GM12878 (cell line): ENCODE measurements at regions not wholly inside any gene's neighbourhood (a gene's known extent, or its start where the extent isn't known, plus 50 kb on each side); places are given as distances from the start of the nearest gene placed in this dataset.

Source experiments
- CBFB ChIP-seq: IDR thresholded peaks from 2 replicates; pipeline ENCODE4 v1.6.1; 2016; ENCODE audit warnings: antibody characterized with exemption, low read depth
- NR2C1 ChIP-seq: fragments of 450-650 bp; IDR thresholded peaks from 2 replicates; pipeline ENCODE4 v1.6.1; 2017; ENCODE audit warnings: antibody characterized with exemption, mild to moderate bottlenecking, moderate library complexity
- TARDBP ChIP-seq: IDR thresholded peaks from 2 replicates; pipeline ENCODE4 v1.6.1; 2016; ENCODE audit warnings: borderline replicate concordance
- WRNIP1 ChIP-seq: IDR thresholded peaks from 2 replicates; pipeline ENCODE4 v1.6.1; 2011; ENCODE audit warnings: low read depth, low read length, improper control_type of control experiment, borderline replicate concordance
- TF ChIP-seq, protein P1 (sequence below): IDR thresholded peaks from 2 replicates; pipeline ENCODE4 v1.6.1; 2012; ENCODE audit warnings: mild to moderate bottlenecking, low read depth, low read length
- TF ChIP-seq, protein P2 (sequence below): fragments of 450-650 bp; formaldehyde crosslinking; IDR thresholded peaks from 2 replicates; pipeline ENCODE4 v1.5.0; 2022; ENCODE audit warnings: mild to moderate bottlenecking, missing genetic modification characterization
- TF ChIP-seq, protein P3 (sequence below): IDR thresholded peaks from 2 replicates; pipeline ENCODE4 v1.6.1; 2012; ENCODE audit warnings: low read depth, low read length, improper control_type of control experiment
- TF ChIP-seq, protein P4 (sequence below): fragments of 150-350 bp; IDR thresholded peaks from 2 replicates; pipeline ENCODE4 v1.6.1; 2016; ENCODE audit warnings: low read depth, low read length
- TF ChIP-seq, protein P5 (sequence below): fragments of 450-650 bp; IDR thresholded peaks from 2 replicates; pipeline ENCODE4 v1.6.1; 2018; ENCODE audit warnings: borderline replicate concordance, mild to moderate bottlenecking; ENCODE audit not compliant: partially characterized antibody
- TF ChIP-seq, protein P6 (sequence below), 3 experiments: IDR thresholded peaks in 2 of 3; conservative IDR thresholded peaks in 1 of 3; 2 replicates each; pipeline ENCODE4 v1.5.1; 2011; ENCODE audit warnings: low read depth in 3 of 3, low read length in 3 of 3, mild to moderate bottlenecking in 3 of 3, control low read depth in 2 of 3, moderate library complexity in 2 of 3, inconsistent platforms in 1 of 3, mixed read lengths in 1 of 3; ENCODE audit not compliant: control insufficient read depth in 2 of 3, insufficient read depth in 1 of 3; ENCODE audit errors: extremely low read depth in 1 of 3

DNA sequence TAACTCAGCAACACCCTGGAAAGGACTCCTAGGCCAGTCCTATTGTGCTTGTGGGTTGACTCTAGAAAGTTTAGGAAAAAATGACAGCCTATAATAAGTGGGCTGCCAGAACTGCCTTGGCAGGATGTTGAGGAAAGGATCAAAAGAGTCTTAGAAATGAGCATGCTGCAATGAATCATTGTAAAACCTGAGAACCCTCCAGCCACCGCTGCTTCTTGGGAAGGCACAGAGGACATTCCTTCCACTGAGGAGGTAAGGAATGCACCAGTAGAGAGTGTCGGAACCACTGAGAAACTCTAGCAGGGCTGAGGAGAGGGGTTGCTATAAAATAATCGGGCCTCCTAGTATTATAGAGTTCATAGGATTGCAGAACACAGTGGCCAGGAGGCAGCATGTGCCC, 146.7 kb upstream of the SMIM21 start (continued):
- TF ChIP-seq, protein P1, sequence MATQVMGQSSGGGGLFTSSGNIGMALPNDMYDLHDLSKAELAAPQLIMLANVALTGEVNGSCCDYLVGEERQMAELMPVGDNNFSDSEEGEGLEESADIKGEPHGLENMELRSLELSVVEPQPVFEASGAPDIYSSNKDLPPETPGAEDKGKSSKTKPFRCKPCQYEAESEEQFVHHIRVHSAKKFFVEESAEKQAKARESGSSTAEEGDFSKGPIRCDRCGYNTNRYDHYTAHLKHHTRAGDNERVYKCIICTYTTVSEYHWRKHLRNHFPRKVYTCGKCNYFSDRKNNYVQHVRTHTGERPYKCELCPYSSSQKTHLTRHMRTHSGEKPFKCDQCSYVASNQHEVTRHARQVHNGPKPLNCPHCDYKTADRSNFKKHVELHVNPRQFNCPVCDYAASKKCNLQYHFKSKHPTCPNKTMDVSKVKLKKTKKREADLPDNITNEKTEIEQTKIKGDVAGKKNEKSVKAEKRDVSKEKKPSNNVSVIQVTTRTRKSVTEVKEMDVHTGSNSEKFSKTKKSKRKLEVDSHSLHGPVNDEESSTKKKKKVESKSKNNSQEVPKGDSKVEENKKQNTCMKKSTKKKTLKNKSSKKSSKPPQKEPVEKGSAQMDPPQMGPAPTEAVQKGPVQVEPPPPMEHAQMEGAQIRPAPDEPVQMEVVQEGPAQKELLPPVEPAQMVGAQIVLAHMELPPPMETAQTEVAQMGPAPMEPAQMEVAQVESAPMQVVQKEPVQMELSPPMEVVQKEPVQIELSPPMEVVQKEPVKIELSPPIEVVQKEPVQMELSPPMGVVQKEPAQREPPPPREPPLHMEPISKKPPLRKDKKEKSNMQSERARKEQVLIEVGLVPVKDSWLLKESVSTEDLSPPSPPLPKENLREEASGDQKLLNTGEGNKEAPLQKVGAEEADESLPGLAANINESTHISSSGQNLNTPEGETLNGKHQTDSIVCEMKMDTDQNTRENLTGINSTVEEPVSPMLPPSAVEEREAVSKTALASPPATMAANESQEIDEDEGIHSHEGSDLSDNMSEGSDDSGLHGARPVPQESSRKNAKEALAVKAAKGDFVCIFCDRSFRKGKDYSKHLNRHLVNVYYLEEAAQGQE, result no peak
- TF ChIP-seq, protein P2, sequence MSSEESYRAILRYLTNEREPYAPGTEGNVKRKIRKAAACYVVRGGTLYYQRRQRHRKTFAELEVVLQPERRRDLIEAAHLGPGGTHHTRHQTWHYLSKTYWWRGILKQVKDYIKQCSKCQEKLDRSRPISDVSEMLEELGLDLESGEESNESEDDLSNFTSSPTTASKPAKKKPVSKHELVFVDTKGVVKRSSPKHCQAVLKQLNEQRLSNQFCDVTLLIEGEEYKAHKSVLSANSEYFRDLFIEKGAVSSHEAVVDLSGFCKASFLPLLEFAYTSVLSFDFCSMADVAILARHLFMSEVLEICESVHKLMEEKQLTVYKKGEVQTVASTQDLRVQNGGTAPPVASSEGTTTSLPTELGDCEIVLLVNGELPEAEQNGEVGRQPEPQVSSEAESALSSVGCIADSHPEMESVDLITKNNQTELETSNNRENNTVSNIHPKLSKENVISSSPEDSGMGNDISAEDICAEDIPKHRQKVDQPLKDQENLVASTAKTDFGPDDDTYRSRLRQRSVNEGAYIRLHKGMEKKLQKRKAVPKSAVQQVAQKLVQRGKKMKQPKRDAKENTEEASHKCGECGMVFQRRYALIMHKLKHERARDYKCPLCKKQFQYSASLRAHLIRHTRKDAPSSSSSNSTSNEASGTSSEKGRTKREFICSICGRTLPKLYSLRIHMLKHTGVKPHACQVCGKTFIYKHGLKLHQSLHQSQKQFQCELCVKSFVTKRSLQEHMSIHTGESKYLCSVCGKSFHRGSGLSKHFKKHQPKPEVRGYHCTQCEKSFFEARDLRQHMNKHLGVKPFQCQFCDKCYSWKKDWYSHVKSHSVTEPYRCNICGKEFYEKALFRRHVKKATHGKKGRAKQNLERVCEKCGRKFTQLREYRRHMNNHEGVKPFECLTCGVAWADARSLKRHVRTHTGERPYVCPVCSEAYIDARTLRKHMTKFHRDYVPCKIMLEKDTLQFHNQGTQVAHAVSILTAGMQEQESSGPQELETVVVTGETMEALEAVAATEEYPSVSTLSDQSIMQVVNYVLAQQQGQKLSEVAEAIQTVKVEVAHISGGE (CRISPR knock-in tag), result no peak
- TF ChIP-seq, protein P3, sequence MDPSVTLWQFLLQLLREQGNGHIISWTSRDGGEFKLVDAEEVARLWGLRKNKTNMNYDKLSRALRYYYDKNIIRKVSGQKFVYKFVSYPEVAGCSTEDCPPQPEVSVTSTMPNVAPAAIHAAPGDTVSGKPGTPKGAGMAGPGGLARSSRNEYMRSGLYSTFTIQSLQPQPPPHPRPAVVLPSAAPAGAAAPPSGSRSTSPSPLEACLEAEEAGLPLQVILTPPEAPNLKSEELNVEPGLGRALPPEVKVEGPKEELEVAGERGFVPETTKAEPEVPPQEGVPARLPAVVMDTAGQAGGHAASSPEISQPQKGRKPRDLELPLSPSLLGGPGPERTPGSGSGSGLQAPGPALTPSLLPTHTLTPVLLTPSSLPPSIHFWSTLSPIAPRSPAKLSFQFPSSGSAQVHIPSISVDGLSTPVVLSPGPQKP, result no peak
- TF ChIP-seq, protein P4, sequence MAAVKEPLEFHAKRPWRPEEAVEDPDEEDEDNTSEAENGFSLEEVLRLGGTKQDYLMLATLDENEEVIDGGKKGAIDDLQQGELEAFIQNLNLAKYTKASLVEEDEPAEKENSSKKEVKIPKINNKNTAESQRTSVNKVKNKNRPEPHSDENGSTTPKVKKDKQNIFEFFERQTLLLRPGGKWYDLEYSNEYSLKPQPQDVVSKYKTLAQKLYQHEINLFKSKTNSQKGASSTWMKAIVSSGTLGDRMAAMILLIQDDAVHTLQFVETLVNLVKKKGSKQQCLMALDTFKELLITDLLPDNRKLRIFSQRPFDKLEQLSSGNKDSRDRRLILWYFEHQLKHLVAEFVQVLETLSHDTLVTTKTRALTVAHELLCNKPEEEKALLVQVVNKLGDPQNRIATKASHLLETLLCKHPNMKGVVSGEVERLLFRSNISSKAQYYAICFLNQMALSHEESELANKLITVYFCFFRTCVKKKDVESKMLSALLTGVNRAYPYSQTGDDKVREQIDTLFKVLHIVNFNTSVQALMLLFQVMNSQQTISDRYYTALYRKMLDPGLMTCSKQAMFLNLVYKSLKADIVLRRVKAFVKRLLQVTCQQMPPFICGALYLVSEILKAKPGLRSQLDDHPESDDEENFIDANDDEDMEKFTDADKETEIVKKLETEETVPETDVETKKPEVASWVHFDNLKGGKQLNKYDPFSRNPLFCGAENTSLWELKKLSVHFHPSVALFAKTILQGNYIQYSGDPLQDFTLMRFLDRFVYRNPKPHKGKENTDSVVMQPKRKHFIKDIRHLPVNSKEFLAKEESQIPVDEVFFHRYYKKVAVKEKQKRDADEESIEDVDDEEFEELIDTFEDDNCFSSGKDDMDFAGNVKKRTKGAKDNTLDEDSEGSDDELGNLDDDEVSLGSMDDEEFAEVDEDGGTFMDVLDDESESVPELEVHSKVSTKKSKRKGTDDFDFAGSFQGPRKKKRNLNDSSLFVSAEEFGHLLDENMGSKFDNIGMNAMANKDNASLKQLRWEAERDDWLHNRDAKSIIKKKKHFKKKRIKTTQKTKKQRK, result no peak
- TF ChIP-seq, protein P5, sequence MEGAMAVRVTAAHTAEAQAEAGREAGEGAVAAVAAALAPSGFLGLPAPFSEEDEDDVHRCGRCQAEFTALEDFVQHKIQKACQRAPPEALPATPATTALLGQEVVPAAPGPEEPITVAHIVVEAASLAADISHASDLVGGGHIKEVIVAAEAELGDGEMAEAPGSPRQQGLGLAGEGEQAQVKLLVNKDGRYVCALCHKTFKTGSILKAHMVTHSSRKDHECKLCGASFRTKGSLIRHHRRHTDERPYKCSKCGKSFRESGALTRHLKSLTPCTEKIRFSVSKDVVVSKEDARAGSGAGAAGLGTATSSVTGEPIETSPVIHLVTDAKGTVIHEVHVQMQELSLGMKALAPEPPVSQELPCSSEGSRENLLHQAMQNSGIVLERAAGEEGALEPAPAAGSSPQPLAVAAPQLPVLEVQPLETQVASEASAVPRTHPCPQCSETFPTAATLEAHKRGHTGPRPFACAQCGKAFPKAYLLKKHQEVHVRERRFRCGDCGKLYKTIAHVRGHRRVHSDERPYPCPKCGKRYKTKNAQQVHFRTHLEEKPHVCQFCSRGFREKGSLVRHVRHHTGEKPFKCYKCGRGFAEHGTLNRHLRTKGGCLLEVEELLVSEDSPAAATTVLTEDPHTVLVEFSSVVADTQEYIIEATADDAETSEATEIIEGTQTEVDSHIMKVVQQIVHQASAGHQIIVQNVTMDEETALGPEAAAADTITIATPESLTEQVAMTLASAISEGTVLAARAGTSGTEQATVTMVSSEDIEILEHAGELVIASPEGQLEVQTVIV, result no peak
- TF ChIP-seq TARDBP (no peak), NR2C1 (no peak), WRNIP1 (no peak), CBFB (no peak)
- TF ChIP-seq, protein P6, sequence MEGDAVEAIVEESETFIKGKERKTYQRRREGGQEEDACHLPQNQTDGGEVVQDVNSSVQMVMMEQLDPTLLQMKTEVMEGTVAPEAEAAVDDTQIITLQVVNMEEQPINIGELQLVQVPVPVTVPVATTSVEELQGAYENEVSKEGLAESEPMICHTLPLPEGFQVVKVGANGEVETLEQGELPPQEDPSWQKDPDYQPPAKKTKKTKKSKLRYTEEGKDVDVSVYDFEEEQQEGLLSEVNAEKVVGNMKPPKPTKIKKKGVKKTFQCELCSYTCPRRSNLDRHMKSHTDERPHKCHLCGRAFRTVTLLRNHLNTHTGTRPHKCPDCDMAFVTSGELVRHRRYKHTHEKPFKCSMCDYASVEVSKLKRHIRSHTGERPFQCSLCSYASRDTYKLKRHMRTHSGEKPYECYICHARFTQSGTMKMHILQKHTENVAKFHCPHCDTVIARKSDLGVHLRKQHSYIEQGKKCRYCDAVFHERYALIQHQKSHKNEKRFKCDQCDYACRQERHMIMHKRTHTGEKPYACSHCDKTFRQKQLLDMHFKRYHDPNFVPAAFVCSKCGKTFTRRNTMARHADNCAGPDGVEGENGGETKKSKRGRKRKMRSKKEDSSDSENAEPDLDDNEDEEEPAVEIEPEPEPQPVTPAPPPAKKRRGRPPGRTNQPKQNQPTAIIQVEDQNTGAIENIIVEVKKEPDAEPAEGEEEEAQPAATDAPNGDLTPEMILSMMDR (IDR thresholded peaks at IDR 0.05 in 2 of 3, conservative IDR thresholded peaks at IDR 0.05 in 1 of 3; ENCODE audit: control insufficient read depth in 2 of 3, extremely low read depth in 1 of 3, insufficient read depth in 1 of 3, low read depth in 3 of 3, low read length in 3 of 3), result no peak
